ENCODE measurements at regions not wholly inside any gene's neighbourhood (a gene's known extent, or its start where the extent isn't known, plus 50 kb on each side); places are given as distances from the start of the nearest gene placed in this dataset.

DNA sequence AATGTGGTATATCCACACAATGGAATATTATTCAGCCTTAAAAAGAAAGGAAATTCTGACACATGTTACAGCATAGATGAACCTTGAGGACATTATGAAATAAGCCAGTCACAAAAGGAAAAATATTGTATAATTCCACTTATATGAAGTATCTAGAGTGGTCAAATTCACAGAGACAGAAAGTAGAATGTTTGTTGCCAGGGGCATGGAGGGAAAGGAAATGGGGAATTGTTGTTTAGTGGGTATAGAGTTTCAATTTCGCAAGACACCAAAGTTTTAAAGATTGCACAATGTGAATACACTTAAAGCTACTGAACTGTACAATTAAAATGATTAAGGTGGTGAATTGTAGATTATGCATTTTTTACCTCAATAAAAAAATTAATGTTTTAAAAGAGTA lies 92.9 kb downstream of the TXNL1 start:
- Histone ChIP-seq H3K9me3 (ENCODE audit: control insufficient read depth in 2 of 2, low read length in 2 of 2) (no peaks in the 10 kb centered on the region), H3K4me1 (ENCODE audit: control insufficient read depth in 2 of 2, insufficient read depth in 2 of 2, low read length in 2 of 2) (no peaks in the 10 kb centered on the region), H3K9ac (ENCODE audit: low read depth in 1 of 2, low read length in 2 of 2) (no peak overlapping the region), H3K4me3 (ENCODE audit: low read length in 2 of 2) (no peak overlapping the region), H3K27me3 (ENCODE audit: control insufficient read depth in 2 of 2, insufficient read depth in 2 of 2, low read length in 2 of 2) (no peaks in the 10 kb centered on the region), H3K36me3 (ENCODE audit: control insufficient read depth in 2 of 2, insufficient read depth in 2 of 2, low read length in 2 of 2) (no peaks in the 10 kb centered on the region), H3K27ac (ENCODE audit: low read depth in 2 of 2, low read length in 2 of 2) (no peak overlapping the region)

DNA sequence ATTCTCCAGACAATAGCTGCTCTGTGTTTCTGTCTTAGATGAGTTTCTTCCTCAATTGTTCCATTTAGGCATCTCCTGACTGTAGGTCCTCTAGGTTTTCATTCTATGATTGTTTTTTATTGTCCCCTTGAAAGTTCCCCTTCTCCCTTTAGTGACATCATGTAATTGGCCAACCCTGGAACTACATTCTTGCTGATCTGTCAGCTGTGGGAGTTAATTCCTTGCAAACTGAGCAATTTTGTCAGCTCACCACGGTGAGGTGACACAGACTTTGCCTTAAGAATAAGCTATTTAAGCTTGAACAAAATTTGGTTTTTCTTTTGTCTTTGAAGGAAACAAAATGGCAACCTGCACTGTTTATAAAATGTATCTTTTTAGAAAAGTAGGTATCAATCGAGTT lies 95.9 kb downstream of the TXNL1 start:
- Histone ChIP-seq H3K4me3 (ENCODE audit: low read length in 2 of 2) (no peak overlapping the region), H3K9ac (ENCODE audit: low read depth in 1 of 2, low read length in 2 of 2) (no peak overlapping the region), H3K36me3 (ENCODE audit: control insufficient read depth in 2 of 2, insufficient read depth in 2 of 2, low read length in 2 of 2) (no peaks in the 10 kb centered on the region), H3K27ac (ENCODE audit: low read depth in 2 of 2, low read length in 2 of 2) (no peak overlapping the region), H3K27me3 (ENCODE audit: control insufficient read depth in 2 of 2, insufficient read depth in 2 of 2, low read length in 2 of 2) (no peaks in the 10 kb centered on the region), H3K9me3 (ENCODE audit: control insufficient read depth in 2 of 2, low read length in 2 of 2) (no peaks in the 10 kb centered on the region), H3K4me1 (ENCODE audit: control insufficient read depth in 2 of 2, insufficient read depth in 2 of 2, low read length in 2 of 2) (no peaks in the 10 kb centered on the region)

DNA sequence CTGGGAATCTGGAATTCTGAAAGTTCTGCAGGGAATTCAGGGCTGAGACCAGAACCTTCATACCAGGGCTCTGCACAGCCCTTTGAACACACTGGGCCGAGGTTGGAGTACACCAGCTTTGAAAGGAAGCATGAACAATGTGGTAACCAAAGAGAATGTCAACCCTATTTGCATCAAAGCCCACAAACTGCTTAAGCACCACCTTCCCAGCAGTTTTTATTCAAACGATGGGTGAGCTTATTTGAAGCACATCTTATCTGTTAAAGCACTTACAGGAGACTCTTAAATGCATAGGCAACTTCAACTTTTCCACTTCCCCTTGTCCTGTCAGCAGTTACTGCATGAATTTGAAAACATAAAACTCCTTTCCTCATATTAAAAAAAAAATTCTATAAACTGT lies 96.6 kb downstream of the TXNL1 start:
- H3K4me3 ChIP-seq (ENCODE audit: low read length in 2 of 2) = no peak overlapping the region
- H3K9me3 ChIP-seq (ENCODE audit: control insufficient read depth in 2 of 2, low read length in 2 of 2) = no peaks in the 10 kb centered on the region
- H3K27ac ChIP-seq (ENCODE audit: low read depth in 2 of 2, low read length in 2 of 2) = no peak overlapping the region
- H3K36me3 ChIP-seq (ENCODE audit: control insufficient read depth in 2 of 2, insufficient read depth in 2 of 2, low read length in 2 of 2) = no peaks in the 10 kb centered on the region
- no peaks in the 10 kb centered on the region for H3K4me1 ChIP-seq (ENCODE audit: control insufficient read depth in 2 of 2, insufficient read depth in 2 of 2, low read length in 2 of 2)
- no peak overlapping the region for H3K9ac ChIP-seq (ENCODE audit: low read depth in 1 of 2, low read length in 2 of 2)
- H3K27me3 ChIP-seq (ENCODE audit: control insufficient read depth in 2 of 2, insufficient read depth in 2 of 2, low read length in 2 of 2) = no peaks in the 10 kb centered on the region

DNA sequence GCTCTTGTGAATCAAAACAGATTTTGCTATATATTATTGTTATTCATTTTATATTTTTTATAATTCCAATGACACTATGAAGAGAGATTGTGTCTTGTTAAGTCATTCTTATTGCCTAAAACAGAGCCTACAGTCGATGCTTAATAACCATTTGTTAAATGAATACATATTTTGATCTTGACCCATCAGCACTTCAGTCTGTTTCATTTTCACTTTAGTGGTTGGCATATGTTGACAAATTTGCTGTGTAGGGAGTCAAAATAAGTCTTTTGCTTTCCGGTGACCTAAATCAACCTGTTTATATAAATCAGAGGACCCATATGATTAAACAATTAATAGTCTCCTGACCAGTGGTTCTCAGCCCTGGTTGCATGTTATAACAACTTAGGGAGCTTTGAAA lies 97.1 kb downstream of the TXNL1 start:
- Histone ChIP-seq H3K36me3 (ENCODE audit: control insufficient read depth in 2 of 2, insufficient read depth in 2 of 2, low read length in 2 of 2) (no peaks in the 10 kb centered on the region), H3K9me3 (ENCODE audit: control insufficient read depth in 2 of 2, low read length in 2 of 2) (no peaks in the 10 kb centered on the region), H3K9ac (ENCODE audit: low read depth in 1 of 2, low read length in 2 of 2) (no peak overlapping the region), H3K4me1 (ENCODE audit: control insufficient read depth in 2 of 2, insufficient read depth in 2 of 2, low read length in 2 of 2) (no peaks in the 10 kb centered on the region), H3K27me3 (ENCODE audit: control insufficient read depth in 2 of 2, insufficient read depth in 2 of 2, low read length in 2 of 2) (no peaks in the 10 kb centered on the region), H3K27ac (ENCODE audit: low read depth in 2 of 2, low read length in 2 of 2) (no peak overlapping the region), H3K4me3 (ENCODE audit: low read length in 2 of 2) (no peak overlapping the region)

DNA sequence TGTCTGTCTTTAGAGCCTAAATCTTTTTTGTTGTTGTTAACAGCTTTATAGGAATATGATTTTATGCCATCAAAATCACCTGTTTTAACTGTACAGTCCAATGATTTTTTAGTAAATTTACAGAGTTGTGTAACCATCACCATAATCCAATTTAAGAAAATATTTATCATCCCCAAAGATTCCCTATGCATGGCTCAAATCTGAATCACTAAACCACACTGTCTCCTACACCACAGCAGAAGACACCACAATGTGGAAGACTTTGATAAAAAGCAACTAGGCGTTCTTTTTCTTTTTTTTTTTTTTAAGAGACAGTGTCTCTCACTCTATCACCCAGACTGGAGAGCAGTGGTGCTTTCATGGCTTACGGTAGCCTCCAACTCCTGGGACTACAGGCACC lies 99.6 kb downstream of the TXNL1 start:
- no peak overlapping the region for H3K9ac ChIP-seq (ENCODE audit: low read depth in 1 of 2, low read length in 2 of 2)
- H3K36me3 ChIP-seq (ENCODE audit: control insufficient read depth in 2 of 2, insufficient read depth in 2 of 2, low read length in 2 of 2) = no peaks in the 10 kb centered on the region
- no peak overlapping the region for H3K4me3 ChIP-seq (ENCODE audit: low read length in 2 of 2)
- H3K27ac ChIP-seq (ENCODE audit: low read depth in 2 of 2, low read length in 2 of 2) = no peak overlapping the region
- H3K27me3 ChIP-seq (ENCODE audit: control insufficient read depth in 2 of 2, insufficient read depth in 2 of 2, low read length in 2 of 2) = no peaks in the 10 kb centered on the region
- H3K9me3 ChIP-seq (ENCODE audit: control insufficient read depth in 2 of 2, low read length in 2 of 2) = no peaks in the 10 kb centered on the region
- H3K4me1 ChIP-seq (ENCODE audit: control insufficient read depth in 2 of 2, insufficient read depth in 2 of 2, low read length in 2 of 2) = no peaks in the 10 kb centered on the region

DNA sequence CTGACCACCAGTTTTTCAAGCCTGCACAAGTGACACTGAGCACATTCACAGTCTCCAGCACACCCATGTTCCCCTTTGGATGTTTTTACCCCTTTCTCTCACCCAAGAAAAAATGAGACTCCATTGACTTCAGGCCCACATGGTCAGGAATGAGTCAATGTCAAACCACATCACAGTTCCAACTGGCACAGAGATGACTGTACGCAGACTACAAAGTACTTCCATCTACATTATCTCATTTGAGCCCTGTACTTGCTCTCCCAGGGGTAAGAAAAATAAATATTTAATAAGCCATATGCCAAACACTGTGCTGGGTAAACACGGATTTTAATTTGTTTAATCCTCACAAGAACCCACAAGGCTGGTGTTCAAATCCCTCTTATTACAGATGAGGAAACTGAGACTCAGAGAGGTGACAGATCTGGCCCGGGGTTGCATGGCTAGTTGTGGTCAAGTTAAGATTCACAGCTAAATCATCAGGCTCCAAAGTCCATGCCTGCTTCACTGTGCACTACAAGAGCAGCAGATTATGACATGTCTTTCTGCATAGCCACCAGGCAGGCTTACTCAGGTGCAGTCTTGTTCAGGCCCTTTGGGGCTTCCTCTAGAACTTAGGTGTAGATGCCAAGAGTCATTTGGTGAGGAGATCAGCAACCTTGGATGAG lies 106.1 kb downstream of the TXNL1 start:
- Histone ChIP-seq H3K27me3 (ENCODE audit: control insufficient read depth in 2 of 2, insufficient read depth in 2 of 2, low read length in 2 of 2) (no peaks in the 10 kb centered on the region), H3K27ac (ENCODE audit: low read depth in 2 of 2, low read length in 2 of 2) (no peak overlapping the region), H3K9me3 (ENCODE audit: control insufficient read depth in 2 of 2, low read length in 2 of 2) (no peaks in the 10 kb centered on the region), H3K36me3 (ENCODE audit: control insufficient read depth in 2 of 2, insufficient read depth in 2 of 2, low read length in 2 of 2) (no peaks in the 10 kb centered on the region), H3K4me1 (ENCODE audit: control insufficient read depth in 2 of 2, insufficient read depth in 2 of 2, low read length in 2 of 2) (no peaks in the 10 kb centered on the region), H3K9ac (ENCODE audit: low read depth in 1 of 2, low read length in 2 of 2) (no peak overlapping the region), H3K4me3 (ENCODE audit: low read length in 2 of 2) (no peak overlapping the region)

DNA sequence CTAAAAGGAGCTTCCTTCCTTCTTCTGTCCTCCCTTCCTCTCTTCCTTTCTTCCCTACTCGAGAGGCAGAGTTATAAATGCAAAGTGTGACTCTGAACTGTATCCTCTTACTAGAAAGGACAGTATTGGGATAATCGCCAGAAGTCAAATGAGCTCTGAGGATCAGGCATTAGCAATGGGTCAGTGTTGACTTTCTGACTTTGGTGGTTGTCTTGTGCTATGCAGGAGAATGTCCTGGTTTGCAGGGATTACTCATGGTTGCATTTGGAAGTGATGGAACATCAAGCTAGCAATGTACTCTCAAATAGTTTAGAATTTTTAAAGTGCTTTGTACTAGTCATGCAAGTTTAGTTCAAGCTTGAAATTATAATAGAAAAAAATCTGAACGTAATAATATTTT lies 115.6 kb downstream of the TXNL1 start:
- Histone ChIP-seq H3K27me3 (ENCODE audit: control insufficient read depth in 2 of 2, insufficient read depth in 2 of 2, low read length in 2 of 2) (no peaks in the 10 kb centered on the region), H3K36me3 (ENCODE audit: control insufficient read depth in 2 of 2, insufficient read depth in 2 of 2, low read length in 2 of 2) (no peaks in the 10 kb centered on the region), H3K4me1 (ENCODE audit: control insufficient read depth in 2 of 2, insufficient read depth in 2 of 2, low read length in 2 of 2) (no peaks in the 10 kb centered on the region), H3K27ac (ENCODE audit: low read depth in 2 of 2, low read length in 2 of 2) (no peak overlapping the region), H3K9me3 (ENCODE audit: control insufficient read depth in 2 of 2, low read length in 2 of 2) (no peaks in the 10 kb centered on the region), H3K4me3 (ENCODE audit: low read length in 2 of 2) (no peak overlapping the region), H3K9ac (ENCODE audit: low read depth in 1 of 2, low read length in 2 of 2) (no peak overlapping the region)

DNA sequence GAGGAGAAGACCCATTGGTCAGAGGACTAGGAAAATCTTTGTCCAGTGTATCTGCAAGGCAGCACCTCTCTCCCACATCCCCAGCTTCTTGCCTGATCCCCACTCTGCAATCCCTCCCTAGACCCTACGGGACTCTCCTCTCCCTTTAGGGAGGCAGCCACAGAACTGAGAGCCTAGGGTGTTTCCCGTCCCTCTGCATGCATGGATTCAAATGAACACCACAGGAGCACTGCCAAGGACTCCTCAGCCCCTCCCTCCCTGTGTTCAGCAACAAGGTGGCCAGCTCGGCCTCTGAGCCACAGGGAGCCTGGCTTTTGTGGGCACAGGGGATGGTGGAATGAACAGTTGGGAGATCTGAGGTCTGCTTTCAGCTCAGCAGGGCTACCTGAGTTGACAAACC lies 117.1 kb downstream of the TXNL1 start:
- H3K9me3 ChIP-seq (ENCODE audit: control insufficient read depth in 2 of 2, low read length in 2 of 2) = no peaks in the 10 kb centered on the region
- H3K27me3 ChIP-seq (ENCODE audit: control insufficient read depth in 2 of 2, insufficient read depth in 2 of 2, low read length in 2 of 2) = no peaks in the 10 kb centered on the region
- H3K4me1 ChIP-seq (ENCODE audit: control insufficient read depth in 2 of 2, insufficient read depth in 2 of 2, low read length in 2 of 2) = no peaks in the 10 kb centered on the region
- H3K4me3 ChIP-seq (ENCODE audit: low read length in 2 of 2) = no peak overlapping the region
- no peak overlapping the region for H3K27ac ChIP-seq (ENCODE audit: low read depth in 2 of 2, low read length in 2 of 2)
- no peak overlapping the region for H3K9ac ChIP-seq (ENCODE audit: low read depth in 1 of 2, low read length in 2 of 2)
- no peaks in the 10 kb centered on the region for H3K36me3 ChIP-seq (ENCODE audit: control insufficient read depth in 2 of 2, insufficient read depth in 2 of 2, low read length in 2 of 2)

DNA sequence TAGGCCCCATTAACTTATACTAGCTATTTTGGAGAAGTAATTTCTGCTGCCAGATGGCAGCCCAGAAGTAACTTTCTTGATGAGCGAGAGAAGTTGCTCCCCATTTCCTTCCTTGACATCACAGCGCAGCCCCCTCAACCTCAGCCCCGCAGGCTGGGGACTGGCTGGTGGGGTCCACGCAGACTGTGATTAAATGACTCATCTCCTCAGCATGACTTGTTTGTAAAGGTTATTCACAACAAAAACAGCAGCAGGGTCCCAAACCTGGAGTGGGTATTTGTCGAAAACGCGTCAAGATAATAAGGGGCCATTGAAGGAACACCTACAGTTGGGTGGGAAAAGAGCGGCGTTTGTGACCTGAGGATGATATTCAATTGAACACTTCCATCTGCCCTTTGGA lies 120.6 kb downstream of the TXNL1 start:
- H3K4me1 ChIP-seq (ENCODE audit: control insufficient read depth in 2 of 2, insufficient read depth in 2 of 2, low read length in 2 of 2) = no peaks in the 10 kb centered on the region
- no peak overlapping the region for H3K4me3 ChIP-seq (ENCODE audit: low read length in 2 of 2)
- no peak overlapping the region for H3K9ac ChIP-seq (ENCODE audit: low read depth in 1 of 2, low read length in 2 of 2)
- H3K36me3 ChIP-seq (ENCODE audit: control insufficient read depth in 2 of 2, insufficient read depth in 2 of 2, low read length in 2 of 2) = no peaks in the 10 kb centered on the region
- H3K9me3 ChIP-seq (ENCODE audit: control insufficient read depth in 2 of 2, low read length in 2 of 2) = no peaks in the 10 kb centered on the region
- no peak overlapping the region for H3K27ac ChIP-seq (ENCODE audit: low read depth in 2 of 2, low read length in 2 of 2)
- H3K27me3 ChIP-seq (ENCODE audit: control insufficient read depth in 2 of 2, insufficient read depth in 2 of 2, low read length in 2 of 2) = no peaks in the 10 kb centered on the region

DNA sequence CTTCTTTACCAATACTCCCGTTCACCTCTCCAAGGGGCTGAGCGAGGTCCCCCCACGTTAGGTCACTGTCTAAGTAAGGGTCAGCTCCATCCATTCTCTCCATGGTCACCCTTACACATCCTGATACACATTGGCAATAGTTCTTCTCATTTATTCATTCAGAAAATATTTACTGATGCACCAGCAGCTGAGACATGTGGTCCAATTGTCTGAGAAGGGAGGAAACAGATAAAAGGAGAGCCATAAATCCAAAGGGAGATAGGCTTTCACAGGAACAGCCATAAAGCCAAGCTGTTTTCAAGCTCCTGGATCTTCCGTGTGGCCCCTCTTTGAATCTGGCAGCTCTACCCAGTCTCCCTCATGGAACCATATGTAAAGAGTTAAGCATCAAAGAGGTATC lies 121.2 kb downstream of the TXNL1 start:
- H3K36me3 ChIP-seq (ENCODE audit: control insufficient read depth in 2 of 2, insufficient read depth in 2 of 2, low read length in 2 of 2) = no peaks in the 10 kb centered on the region
- no peak overlapping the region for H3K4me3 ChIP-seq (ENCODE audit: low read length in 2 of 2)
- H3K9ac ChIP-seq (ENCODE audit: low read depth in 1 of 2, low read length in 2 of 2) = no peak overlapping the region
- H3K27ac ChIP-seq (ENCODE audit: low read depth in 2 of 2, low read length in 2 of 2) = no peak overlapping the region
- no peaks in the 10 kb centered on the region for H3K27me3 ChIP-seq (ENCODE audit: control insufficient read depth in 2 of 2, insufficient read depth in 2 of 2, low read length in 2 of 2)
- H3K9me3 ChIP-seq (ENCODE audit: control insufficient read depth in 2 of 2, low read length in 2 of 2) = no peaks in the 10 kb centered on the region
- H3K4me1 ChIP-seq (ENCODE audit: control insufficient read depth in 2 of 2, insufficient read depth in 2 of 2, low read length in 2 of 2) = no peaks in the 10 kb centered on the region

DNA sequence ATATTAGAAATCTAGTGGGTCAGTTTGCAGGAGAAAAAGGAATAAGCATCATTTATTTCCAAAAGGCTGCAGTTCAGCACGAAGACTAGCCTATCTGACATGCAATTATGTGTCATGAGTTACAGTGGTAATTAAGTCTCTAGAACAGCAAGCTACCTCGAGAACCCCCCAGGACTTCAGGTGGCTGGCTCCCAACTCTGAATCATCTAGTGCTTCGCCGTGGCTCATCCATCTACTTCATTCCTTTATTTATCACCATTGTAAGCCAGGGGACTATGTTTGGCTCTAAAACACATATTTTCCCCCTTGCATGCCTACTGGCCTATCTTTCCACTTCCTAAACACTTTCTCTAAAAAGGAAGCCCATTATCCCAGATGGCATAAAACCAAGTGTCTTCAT lies 121.6 kb downstream of the TXNL1 start:
- Histone ChIP-seq H3K36me3 (ENCODE audit: control insufficient read depth in 2 of 2, insufficient read depth in 2 of 2, low read length in 2 of 2) (no peaks in the 10 kb centered on the region), H3K4me3 (ENCODE audit: low read length in 2 of 2) (no peak overlapping the region), H3K9me3 (ENCODE audit: control insufficient read depth in 2 of 2, low read length in 2 of 2) (no peaks in the 10 kb centered on the region)

More for the DNA sequence above, 121.6 kb downstream of the TXNL1 start:
- Histone ChIP-seq H3K27ac (ENCODE audit: low read depth in 2 of 2, low read length in 2 of 2) (no peak overlapping the region), H3K4me1 (ENCODE audit: control insufficient read depth in 2 of 2, insufficient read depth in 2 of 2, low read length in 2 of 2) (no peaks in the 10 kb centered on the region), H3K27me3 (ENCODE audit: control insufficient read depth in 2 of 2, insufficient read depth in 2 of 2, low read length in 2 of 2) (no peaks in the 10 kb centered on the region), H3K9ac (ENCODE audit: low read depth in 1 of 2, low read length in 2 of 2) (no peak overlapping the region)
